Stimulated activated CD4-positive, alpha-beta T cell treated with anti-CD3 and anti-CD28 coated beads, Interleukin-1b, Interleukin-23, amount 100 ng/mL, for 48 hours (primary cell): ENCODE measurements at regions not wholly inside any gene's neighbourhood (a gene's known extent, or its start where the extent isn't known, plus 50 kb on each side); places are given as distances from the start of the nearest gene placed in this dataset.
"Not testable (repeated sequence)": the region's sequence is repeated elsewhere in the genome, so short reads cannot be mapped to it uniquely, and the experiment has no call there.

Source experiments
- DNase-seq: peaks from one replicate; pipeline ENCODE4 v3.0.0-alpha.2; 2020

DNA sequence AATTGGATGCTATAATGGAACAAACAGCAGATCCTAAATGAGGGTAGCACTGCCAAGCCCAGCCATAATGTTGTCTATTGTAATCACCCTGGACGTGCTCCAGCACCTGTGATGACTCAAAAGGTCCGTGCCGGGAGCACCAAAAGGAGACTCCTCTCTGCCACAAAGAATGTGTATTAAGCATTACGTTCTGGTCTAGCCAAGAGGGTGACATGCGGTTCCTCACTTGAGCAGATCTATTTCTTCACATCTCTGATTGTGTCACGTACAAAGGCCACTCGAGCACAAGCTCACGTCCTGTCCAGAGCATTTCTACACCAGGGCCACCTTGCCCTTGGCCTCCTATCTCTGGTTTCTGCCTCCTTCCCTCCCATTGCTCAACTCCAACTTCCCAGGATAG, 219.9 kb upstream of the IRS2 start:
- DNase-seq, result no peak

DNA sequence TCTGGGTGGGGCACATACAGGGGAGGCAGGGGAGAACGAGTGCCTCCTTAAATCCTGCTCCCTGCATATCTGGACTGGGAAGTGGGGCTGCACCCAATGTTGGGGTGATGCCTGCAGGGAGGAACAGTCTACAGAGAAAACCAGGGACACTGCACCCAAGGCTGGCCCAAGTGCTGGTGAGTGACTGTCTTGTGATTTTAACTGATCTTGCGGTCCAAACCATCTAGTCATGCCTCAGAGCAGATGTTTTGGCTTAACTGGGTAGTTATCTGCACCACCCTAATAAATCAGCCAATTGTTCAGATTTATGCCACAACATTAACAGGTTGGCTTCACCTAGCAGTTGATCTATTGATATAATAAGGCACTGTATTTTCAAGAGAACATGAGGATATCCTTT, 219.2 kb upstream of the IRS2 start:
- no peak for DNase-seq

DNA sequence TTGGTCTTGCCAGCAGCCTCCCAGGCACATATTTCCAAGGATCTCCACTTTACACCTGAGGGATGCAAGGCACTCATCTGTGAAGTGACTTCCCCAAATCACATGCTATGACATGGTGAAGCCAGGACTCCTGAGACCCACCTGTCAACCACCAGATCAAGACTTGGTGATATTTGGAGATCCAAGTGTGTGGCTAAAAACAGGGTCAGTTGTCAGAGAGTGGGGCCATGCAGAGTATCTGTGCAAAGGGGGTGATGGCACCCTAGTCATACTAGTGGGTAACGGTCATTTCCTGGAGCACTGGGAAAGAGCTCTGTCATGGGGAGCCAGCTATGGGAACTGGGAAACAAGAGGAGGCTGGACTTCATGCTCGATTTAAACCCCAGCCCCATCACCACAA, 218.4 kb upstream of the IRS2 start:
- DNase-seq, result no peak

DNA sequence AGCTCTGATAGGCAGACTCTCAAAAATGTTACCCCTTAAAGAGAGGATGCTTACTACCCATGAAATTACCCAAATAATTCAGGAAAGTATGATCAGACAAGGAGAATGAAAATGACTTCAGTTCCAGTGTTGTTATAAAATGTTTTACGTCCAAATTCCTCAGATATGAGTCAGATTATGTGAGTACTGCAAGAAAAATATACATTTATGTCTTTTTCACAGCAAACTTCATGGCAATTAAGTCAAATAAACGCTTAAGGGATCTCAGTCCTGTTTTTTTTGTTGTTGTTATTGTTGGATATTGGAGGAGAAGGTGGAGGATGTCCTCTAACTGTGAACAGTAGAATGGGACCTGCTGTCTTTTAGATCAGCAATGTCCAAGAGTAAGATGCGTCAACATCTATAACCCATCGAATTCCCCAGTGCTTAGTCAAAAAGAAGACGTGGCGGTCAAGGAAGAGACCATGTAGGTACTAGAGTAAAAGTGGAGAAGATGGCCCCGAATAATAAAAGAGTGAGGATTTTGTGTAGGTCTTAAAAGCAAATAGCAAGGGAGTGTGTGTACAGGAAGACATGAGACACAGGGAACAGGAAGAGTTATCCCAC, 215.4 kb upstream of the IRS2 start:
- no peak for DNase-seq

DNA sequence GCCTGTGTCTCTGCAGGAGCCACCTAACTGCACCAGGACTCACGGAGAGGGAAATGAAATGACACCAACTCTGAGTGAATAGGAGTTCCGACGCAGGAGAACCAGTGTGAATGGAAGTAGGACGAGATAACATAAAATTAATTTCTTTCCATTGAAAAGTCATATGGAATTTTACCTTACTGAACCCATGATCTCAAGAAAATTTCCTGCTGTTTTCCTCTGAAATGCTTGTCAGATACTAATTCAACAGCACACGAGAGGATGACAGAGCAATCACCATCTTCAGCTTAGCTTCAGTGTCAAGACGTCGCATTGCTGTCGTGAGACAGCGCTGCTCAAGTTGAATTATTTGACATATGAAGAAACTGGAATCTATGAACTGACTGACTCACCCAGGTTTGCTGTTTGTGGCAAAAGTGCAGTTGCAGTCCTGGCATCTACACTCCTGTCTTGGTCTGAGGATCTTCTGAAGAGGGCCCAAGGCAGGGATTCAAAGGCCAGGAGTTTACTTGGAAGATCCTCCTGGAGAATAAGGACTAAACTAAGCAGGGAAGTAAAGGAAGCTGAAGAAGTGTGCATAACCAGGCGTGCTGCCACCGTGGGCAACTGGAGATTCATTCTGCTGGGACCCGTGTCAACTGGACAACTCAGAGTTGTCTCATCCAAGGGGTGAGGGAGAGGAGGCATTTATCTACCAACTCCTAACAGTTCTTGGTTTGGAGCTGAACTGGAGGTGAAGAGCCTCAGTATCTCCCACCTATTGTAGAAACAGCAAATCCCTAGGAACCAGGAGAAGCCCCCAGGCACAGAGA, 214.4 kb upstream of the IRS2 start:
- DNase-seq, result no peak

DNA sequence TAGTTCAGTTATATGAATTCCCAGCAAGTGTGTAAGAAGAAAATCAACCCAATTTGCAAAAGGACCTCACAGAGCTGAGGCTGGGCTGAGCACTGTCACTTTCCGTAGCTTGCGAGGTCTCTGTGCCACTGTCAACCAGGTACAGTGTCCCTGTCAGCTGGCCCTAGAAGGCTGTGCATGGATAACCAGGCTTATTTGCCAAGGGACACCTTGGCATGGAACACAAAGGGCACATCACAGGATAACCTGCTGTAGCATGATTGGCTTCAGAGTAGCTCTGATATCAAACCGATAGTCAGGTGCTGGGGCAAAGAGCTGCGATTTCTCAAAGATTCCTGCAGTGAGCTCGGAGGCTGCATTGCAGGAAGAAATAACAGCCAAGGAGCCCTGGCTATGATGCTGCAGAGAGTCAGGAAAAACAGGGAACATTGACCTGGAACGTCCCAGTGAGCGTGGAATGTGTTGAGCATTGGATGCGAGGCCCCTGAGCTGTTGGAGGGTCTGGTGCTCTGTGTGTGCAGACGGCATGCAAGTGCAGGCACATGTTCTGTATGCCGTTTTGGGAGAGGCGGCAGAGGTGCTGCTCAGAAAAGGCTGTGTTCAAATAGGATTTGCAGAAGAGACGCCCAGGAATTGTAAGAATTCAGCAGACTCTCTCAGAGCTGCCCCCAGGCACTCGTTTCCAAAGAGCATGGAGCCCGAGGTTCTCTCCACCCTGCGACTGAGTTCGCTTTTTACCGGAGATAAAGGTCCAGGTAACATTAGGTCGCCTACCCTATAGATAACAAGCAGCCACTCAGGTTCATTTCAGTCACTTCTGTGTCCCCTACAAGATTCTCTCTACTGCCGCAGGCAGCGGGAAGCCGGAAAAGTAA, 213.5 kb upstream of the IRS2 start:
- DNase-seq, result no peak

DNA sequence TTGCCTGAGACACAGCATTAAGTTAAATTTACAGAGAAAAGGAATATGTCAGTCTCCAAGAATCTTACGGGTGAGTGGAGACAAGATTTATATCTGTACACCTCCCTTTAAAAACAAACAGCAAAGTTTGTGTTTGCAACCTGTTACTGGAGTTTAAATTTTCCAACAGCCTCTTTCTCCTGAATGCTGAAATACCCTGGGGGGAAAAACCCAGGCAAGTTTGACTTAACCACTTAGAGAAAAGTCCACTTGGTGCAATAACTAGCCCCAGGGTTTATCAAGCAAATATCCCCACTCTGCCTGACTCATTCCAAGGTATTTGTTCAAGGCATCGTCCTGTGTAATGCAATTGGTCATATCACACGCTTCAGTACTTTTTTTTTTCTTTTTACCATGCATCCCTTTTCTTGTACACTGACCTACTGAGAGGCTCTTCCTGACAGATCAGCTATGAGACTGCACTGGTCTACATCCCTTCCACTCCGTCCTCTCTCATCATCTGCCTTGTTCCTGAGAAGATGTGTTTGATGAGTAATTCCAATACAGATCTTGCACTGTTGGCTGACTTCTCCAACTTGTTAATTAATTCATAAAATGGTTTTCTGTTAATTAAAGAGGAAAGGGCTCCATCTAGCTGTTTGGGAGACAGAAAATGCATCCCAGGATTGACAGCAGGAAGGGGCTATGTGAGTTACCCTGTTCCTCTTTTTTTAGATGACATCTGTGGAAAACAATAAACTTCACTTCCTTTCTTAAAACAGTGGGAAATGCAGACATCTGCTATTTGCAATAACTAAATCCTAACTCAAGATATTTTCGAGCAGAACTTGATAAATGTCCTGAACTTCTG, 212.5 kb upstream of the IRS2 start:
- no peak for DNase-seq

DNA sequence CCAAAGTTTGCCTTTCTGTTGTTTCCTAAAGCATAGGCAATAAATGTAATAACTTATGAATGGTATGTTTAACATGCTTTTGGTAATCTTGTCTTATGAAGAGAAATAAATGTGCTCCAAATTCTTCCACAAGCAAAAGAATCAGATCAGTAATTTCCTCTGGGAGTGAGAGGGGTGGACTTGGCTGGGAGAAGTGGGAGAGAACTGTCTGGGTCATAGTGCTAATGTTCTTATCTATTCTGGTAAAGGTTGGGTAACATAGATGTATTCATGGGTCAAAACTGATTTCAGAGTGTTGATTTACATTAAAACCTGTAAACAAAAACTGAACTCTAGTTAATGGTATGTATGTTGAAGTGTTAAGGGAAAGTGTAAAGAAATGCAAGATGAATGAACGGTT, 211.7 kb upstream of the IRS2 start:
- DNase-seq, result no peak

DNA sequence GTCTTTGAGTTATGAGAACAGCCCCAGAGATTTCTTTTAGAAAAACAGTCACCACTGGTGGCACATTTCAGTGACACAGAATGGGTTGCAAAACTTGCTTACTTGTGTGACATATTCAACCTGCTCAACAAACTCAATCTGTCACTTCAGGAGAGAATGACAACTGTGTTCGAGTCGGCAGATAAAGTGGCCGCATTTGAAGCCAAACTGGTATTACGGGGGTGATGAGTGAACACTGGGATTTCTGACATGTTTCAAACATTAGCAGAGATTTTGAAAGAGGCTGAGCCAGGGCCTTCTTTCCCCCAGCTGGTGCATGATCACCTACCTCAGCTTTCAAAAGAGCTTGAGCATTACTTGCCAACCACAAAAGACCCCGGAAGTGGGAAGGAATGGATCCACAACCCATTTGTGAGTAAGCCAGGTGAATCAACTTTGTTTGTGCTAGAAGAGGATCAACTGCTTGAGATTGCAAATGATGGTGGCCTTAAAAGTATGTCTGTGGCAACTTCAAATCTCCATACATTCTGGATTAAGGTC, 210.7 kb upstream of the IRS2 start:
- DNase-seq, result not testable (repeated sequence)

DNA sequence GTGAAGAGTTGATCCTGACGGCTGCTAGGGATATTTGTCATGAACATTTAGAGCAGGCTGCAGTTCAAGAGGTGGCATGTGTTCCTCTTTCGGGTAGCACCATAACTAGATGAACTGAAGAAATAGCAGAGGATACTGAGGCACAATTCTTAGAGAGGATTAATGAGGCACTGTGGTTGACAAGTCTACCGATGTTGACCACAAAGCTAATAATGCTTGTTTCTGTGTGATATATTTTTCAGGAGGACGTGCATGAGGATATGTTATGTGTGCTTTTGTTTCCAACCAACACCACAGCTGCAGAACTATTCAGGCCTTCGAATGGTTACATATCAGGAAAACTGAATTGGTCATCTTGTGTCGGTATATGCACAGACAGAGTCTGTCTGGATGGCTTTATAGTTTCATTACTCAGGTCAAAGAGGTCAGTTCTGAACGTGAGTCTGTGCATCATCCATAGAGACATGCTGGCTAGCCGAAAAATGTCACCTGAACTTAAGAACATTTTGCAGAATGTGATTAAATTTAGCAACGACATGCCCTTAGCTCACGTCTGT, 210.1 kb upstream of the IRS2 start:
- no peak for DNase-seq

DNA sequence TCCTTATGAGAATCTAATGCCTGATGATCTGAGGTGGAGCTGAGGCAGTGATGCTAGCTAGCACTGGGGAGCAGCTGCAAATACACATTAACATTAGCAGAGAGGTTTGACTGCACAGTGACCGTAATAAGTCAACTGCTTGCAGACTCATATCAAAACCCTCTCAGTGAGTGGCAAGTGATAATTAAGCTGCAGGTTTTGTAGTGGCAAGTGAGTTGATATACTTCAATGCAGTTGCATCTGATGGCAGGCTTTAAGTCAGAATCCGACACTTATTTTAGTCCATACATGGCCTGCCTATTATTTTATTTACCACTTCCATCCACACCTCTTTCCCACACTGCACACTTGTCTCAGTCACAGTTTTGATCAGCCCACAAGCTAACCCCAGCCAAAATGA, 209.2 kb upstream of the IRS2 start:
- no peak for DNase-seq

DNA sequence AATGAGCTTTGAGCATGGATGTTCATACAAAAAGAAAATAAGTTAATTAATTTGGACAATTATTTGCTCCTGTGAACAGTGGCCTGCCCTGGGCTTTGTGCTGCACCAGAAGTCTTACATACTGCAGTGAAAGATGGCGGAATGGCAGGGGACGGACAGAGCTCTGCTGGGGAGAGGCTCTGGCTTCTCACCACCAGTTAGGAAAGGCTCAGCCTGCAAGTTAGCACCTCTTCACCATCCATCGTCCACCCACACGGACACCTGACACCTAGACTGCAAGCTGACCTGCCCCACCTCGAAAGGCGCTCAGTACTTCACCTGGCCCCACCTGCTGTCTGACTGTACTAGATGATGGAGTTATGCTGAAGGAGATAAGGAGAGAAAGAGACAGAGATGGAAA, 203.9 kb upstream of the IRS2 start:
- no peak for DNase-seq

DNA sequence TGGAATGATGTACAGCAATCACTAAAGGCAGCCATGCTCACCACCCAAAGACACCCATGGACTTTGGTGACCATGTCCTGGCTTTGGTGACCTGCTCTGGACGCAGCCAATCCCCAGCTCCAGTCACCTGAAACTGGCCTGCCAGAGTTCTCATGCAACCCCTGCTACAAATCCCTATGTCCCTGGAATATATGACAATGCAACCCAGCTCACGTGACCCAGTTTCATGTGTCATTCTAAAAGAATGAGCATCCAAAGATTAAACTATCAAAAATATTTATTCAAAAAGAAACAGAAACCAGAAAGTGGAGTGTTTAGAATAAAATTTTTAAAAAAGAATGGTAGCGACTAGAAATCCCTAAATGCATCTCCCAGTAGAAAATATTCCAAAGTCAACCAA, 203.3 kb upstream of the IRS2 start:
- no peak for DNase-seq

DNA sequence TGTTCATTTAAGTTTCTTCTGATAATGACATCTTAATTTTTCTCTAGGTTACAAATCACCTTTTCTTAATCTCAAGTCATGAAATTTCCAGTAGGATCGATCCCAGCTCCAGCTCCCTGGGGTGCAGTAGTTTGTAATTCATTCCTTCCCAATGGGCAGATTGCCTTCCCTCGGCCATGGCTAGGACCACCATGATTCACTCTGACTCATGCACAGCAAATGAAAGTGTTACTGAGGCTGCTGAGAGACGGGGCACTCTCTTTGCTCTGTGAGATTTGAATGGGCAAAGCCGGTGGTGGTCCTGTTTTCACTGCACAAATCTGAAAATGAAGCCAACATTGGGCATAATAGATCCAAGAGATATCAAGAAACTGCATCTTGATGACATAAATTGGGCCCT, 202.8 kb upstream of the IRS2 start:
- no peak for DNase-seq

DNA sequence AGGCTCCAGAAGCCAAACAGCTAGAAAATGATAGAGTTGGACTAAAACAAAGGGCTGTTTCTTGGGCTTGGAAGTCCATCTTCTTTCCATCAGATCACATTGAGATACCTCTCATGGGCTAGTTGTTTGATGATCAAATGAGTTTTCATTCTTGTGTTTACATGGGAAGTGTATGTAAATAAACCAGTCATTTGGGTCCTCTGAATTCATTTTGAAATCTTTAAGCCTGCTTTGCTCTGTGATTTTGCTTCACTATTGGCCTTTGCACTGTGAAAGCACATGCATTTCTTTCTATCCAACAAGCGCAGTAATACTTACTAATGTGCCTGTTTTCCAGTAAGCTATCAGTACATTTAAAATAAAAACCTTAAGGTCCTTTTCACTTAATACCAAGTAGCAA, 200.5 kb upstream of the IRS2 start:
- DNase-seq, result no peak

DNA sequence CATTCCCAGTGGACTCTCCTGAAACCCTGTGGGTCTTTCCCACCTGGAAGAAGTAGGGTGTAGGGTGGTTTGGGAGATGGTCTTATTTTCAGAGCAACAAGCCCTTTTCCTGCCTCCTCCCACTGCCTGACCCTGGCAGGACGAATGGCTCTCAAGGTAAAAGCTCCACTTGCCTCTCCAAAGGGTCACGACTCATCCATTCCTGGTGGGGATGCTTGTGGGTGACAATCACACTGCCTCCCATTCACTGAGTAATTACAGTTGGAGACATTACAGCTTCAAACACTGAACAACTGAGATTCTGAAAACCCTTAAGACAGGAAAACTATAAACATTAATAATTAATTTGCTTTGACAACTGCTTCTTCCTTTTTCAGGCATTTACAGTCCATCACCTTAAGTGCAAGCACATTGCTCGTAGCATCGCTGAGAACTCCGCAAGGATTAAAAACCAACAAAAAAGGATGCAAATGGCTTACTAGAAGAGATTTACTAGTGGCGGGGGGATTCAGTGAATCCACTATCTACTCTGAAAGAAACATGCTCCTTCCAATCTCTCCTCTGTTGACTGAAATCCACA, 199.6 kb upstream of the IRS2 start:
- DNase-seq, result no peak

DNA sequence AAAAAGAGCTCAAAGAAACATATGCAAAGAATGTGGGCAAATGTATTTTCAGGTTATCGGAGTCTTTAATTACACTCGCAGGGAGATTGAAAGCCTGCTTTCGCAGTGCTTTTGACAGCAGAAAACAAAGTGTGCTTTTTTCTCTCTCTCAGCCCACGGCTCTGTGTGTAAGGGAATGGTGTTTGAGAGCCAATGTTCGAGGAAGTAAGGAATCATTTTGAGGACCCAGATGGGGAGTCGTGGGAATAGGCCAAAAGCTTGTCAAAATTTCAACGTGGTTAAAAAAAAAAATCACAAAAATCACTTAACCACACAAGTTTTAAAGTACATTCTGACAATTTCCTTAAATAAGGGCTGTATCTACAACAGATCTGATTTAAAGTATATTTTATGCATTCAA, 197.1 kb upstream of the IRS2 start:
- no peak for DNase-seq

DNA sequence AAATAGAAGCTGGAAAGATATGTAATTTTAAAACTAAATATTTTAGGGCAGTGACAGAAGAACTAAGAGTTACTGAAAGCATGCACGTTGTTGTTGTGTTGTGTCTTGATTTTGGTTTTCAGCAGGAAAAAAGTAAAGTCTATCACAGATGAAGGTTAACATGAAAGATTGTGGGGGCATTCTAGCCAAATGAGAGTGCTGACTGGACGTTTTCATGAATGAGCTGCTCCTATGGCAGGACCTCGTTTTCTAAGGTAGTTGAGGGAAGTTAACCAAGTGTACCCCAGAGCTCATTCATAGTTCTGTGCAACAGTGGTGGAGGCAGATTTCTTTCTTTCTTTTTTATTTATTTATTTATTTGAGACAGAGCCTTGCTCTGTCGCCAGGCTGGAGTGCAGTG, 194.6 kb upstream of the IRS2 start:
- no peak for DNase-seq

DNA sequence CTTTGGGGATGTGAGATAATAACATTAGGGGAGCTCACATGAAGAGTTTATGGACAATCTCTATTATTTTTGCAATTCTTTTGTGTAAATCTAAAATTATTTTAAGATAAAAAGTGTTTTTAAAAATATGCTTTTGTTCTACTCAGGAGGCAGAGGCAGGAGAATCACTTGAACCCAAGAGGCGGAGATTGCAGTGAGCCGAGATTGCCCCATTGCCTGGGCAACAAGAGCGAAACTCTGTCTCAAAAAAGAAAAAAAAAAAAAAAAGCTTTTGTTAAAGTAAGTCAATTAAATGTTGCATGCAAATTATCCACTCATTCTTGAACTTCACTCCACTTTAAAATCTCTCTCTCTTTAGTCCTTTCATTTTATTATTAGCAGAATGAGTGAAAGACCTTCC, 193.3 kb upstream of the IRS2 start:
- DNase-seq, result not testable (repeated sequence)

DNA sequence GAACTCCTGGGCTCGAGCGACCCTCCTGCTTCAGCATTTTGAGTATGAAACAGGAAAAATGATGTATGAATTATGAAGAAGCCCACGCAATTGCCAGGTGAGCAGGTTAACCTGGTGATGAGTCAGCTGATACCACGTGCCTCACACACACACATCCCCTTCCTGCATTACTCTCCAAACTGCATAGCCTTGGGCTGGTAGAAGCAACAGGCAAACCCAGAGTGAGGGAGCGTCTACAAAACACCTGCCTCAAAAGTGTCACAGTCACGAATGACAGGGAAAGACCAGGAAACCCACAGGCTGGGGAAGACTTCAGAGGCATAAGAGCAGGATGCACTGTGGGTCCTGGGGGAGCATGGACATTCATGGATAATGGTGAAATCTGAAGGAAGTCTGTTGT, 192.8 kb upstream of the IRS2 start:
- DNase-seq, result no peak

DNA sequence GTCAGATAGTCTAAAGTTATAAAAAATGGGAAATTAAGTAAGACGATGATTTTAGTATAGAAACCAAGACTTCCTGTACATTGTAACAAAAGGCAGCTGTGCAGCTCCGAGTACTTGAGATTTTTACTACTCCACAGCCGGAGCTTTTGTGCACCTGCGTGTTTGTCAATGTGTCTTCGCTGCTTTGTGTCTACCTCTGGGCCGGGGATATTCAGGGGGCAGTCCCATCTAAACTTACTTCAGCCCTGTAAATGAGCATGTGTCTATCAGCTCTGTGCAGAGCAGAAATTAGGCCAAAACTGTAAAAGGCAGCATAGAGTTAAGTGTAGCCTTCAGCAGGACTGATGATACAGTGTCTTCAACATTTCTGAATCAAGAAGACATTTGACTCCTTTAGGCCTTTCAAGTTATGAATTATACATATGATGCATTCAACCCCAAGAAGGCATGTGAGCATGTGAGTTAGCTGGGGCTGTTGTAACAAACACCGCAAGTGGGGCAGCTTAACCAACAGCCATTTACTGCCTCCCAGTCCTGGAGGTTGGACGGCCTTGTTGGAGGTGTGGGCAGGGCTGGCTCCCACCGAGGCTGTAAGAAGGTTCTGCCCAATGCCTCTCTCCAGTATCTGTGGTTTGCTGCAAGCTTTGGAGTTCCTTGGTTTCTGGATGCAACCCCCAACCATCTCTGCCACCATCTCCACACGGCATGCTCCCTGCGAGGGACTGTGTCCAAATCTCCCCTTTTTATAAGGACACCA, 191.0 kb upstream of the IRS2 start:
- no peak for DNase-seq
